ENCODE measurements at regions not wholly inside any gene's neighbourhood (a gene's known extent, or its start where the extent isn't known, plus 50 kb on each side); places are given as distances from the start of the nearest gene placed in this dataset.
A peak's percentile ranks its signal among the peaks of the same experiment; 100 is the strongest.

- TF ChIP-seq ZFX (IDR thresholded peaks at IDR 0.05; ENCODE audit: borderline replicate concordance) = no peak
- TF ChIP-seq CTCF (IDR thresholded peaks at IDR 0.05) = no peak
- no peak overlapping the region for H3K27ac ChIP-seq
Measured at GRCh38 chr6:66481216-66481615, 774.2 kb upstream of the EYS start.

GRCh38 chr6:66478705-66479104, 771.7 kb upstream of the EYS start:
- TF ChIP-seq CTCF (IDR thresholded peaks at IDR 0.05) = no peak
- no peak for TF ChIP-seq ZFX (IDR thresholded peaks at IDR 0.05; ENCODE audit: borderline replicate concordance)
- H3K27ac ChIP-seq = no peak overlapping the region

GRCh38 chr6:66435321-66435720, 728.3 kb upstream of the EYS start:
- no peak overlapping the region for H3K27ac ChIP-seq
- TF ChIP-seq CTCF (IDR thresholded peaks at IDR 0.05) (no peak), ZFX (IDR thresholded peaks at IDR 0.05; ENCODE audit: borderline replicate concordance) (no peak)

GRCh38 chr6:66429210-66429609, 722.2 kb upstream of the EYS start:
- no peak overlapping the region for H3K27ac ChIP-seq

GRCh38 chr6:66423047-66423446, 716.0 kb upstream of the EYS start:
- H3K27ac ChIP-seq = no peak overlapping the region
- no peak for TF ChIP-seq ZFX (IDR thresholded peaks at IDR 0.05; ENCODE audit: borderline replicate concordance)
- TF ChIP-seq CTCF (IDR thresholded peaks at IDR 0.05) = no peak

More at GRCh38 chr6:66429210-66429609, 722.2 kb upstream of the EYS start:
- TF ChIP-seq ZFX (IDR thresholded peaks at IDR 0.05; ENCODE audit: borderline replicate concordance) = no peak
- TF ChIP-seq CTCF (IDR thresholded peaks at IDR 0.05) = no peak

GRCh38 chr6:66421570-66421969, 714.5 kb upstream of the EYS start:
- TF ChIP-seq ZFX (IDR thresholded peaks at IDR 0.05; ENCODE audit: borderline replicate concordance) (no peak), CTCF (IDR thresholded peaks at IDR 0.05) (peak; percentile 21)
- no peak overlapping the region for H3K27ac ChIP-seq

GRCh38 chr6:66418906-66419305, 711.9 kb upstream of the EYS start:
- H3K27ac ChIP-seq = no peak overlapping the region
- no peak for TF ChIP-seq ZFX (IDR thresholded peaks at IDR 0.05; ENCODE audit: borderline replicate concordance)
- no peak for TF ChIP-seq CTCF (IDR thresholded peaks at IDR 0.05)
